HEK293 (cell line): ENCODE measurements at regions not wholly inside any gene's neighbourhood (a gene's known extent, or its start where the extent isn't known, plus 50 kb on each side); places are given as distances from the start of the nearest gene placed in this dataset.

Experiments
- TF ChIP-seq, protein P1 (sequence below): fragments of 450-650 bp; formaldehyde crosslinking; IDR thresholded peaks from 2 replicates; pipeline ENCODE4 v1.5.1; 2017; ENCODE audit warnings: missing biosample characterization, missing genetic modification characterization
- TF ChIP-seq, protein P2 (sequence below): fragments of 450-650 bp; formaldehyde crosslinking; optimal IDR thresholded peaks from 2 replicates; pipeline ENCODE3; 2016; ENCODE audit warnings: missing biosample characterization, mild to moderate bottlenecking, missing genetic modification characterization

DNA sequence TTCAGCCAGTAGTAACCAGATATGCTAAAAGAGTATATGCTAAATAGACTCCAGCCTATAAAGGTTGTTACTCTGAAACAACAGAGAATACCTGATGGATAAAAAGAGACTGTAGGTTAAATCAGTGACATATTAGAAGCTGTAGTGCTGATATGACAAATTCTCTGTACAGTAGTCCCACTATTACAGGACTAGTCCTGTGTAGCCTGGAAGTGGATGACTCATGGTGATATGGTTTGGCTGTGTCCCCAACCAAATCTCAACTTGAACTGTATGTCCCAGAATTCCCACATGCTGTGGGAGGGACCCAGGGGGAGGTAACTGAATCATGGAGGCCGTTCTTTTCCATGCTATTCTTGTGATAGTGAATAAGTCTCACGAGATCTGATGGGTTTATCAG is 276.2 kb upstream of the POU5F2 start:
- TF ChIP-seq, protein P1, sequence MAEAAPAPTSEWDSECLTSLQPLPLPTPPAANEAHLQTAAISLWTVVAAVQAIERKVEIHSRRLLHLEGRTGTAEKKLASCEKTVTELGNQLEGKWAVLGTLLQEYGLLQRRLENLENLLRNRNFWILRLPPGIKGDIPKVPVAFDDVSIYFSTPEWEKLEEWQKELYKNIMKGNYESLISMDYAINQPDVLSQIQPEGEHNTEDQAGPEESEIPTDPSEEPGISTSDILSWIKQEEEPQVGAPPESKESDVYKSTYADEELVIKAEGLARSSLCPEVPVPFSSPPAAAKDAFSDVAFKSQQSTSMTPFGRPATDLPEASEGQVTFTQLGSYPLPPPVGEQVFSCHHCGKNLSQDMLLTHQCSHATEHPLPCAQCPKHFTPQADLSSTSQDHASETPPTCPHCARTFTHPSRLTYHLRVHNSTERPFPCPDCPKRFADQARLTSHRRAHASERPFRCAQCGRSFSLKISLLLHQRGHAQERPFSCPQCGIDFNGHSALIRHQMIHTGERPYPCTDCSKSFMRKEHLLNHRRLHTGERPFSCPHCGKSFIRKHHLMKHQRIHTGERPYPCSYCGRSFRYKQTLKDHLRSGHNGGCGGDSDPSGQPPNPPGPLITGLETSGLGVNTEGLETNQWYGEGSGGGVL (tag by site-specific recombination), result no peak
- TF ChIP-seq, protein P2, sequence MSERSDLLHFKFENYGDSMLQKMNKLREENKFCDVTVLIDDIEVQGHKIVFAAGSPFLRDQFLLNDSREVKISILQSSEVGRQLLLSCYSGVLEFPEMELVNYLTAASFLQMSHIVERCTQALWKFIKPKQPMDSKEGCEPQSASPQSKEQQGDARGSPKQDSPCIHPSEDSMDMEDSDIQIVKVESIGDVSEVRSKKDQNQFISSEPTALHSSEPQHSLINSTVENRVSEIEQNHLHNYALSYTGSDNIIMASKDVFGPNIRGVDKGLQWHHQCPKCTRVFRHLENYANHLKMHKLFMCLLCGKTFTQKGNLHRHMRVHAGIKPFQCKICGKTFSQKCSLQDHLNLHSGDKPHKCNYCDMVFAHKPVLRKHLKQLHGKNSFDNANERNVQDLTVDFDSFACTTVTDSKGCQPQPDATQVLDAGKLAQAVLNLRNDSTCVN, result no peak
